NCI-H345 treated with DMSO at 0.1 percent for 48 hours (cell line): ENCODE measurements at regions not wholly inside any gene's neighbourhood (a gene's known extent, or its start where the extent isn't known, plus 50 kb on each side); places are given as distances from the start of the nearest gene placed in this dataset.
"Not testable (repeated sequence)": the region's sequence is repeated elsewhere in the genome, so short reads cannot be mapped to it uniquely, and the experiment has no call there.

Source experiments
- DNase-seq: peaks from one replicate; lab custom pipeline; 2025; ENCODE audit not compliant: unreplicated experiment; lab: John Stamatoyannopoulos, UW

DNA sequence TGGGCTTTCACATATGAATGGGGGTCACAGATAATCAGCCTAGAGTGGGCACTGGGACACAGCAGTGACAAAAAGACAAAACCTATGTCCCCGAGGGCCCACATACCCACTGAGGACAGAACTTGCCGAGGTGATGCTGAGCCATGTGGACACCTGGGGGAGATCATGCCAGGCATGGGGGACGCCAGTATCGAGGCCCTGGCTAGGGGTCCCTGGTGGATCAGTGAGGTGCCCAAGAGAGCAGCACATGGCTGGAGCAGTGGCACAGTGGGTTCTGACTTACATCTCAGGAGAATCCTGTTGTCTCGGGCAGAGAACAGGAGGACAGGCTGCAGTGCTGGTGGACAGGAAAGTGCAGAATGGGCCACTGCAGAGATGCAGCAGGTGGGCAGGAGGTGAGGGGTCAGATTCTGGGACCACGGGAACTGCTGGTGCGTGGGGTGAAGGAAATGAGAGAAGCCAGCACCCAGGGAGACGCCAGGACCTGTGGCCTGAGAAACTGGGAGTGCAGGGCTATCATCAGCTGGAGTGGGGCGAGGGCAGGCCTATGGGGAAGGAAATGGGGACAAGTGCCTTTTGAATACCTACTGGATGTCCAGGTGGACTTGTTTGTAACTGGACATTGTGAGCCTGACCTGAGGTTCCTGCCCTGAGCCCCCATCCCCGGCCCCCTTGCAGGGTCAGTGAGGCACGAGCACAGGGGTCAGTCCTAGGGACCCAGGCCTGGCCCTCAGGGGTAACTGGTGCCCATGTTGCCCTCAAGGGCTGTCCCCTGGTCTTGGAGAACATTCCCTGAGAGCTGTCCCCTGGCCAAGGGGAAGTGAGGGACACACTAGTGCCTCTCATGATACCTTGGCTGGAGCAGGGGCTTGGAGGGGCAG, 91.2 kb upstream of the RET start:
- DNase-seq = no peak

DNA sequence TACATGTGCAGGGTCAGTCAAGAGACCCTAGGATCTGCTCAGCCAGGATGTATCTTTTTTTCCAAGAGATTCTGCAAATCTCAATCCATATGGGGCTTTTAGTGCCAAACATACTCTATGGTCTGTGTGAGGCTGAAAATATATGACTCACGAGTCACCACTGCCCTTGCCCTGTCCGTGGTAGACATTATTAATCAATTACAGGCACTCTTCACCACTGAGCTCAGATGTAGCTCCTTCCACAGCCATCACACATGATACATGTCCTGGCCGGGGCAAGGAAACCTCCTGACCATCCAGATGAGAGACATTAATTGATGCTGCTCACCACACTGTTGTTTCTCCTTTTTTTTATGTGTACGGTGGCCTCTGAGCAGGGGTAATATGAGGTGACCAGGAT, 90.2 kb upstream of the RET start:
- no peak for DNase-seq

DNA sequence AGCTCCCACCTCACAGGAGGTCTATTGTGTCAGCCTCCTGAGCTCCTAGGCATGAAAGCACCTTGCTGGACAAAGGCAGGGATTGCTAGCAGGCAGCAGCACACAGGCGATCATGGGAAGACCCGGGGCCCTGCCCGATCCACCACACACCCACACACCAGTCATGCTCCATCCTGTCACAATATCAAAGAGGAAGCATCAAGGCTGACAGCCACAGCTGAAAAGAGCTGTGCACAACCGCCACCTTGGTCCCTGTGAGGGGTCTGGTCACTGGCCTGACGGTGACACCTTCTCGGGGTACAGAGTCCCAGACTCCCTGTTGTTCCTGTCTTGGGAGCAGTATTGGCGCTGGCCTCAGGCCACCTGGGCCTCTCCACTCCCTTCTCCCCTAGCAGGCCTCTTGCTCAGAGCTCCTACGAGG, 89.7 kb upstream of the RET start:
- no peak for DNase-seq

DNA sequence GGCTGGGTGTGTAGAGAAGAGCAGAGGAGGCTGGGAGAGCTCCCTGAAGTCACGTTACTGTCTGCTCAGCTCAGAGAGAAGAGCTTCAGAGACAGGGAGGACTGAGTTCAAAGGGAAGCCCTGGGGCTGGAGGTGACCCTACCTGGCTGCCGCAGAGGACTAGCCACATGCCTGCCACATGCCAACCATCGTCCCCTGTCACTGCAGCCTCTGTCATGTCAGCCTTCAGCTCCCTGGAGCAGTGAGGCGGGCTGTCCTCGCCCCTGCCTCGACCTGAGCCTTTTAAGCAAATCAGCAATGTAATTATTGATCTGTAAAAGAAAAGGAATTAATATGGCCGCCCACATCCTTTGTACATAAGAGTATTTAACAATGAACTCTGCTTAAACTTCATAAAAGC, 89.3 kb upstream of the RET start:
- DNase-seq = no peak

DNA sequence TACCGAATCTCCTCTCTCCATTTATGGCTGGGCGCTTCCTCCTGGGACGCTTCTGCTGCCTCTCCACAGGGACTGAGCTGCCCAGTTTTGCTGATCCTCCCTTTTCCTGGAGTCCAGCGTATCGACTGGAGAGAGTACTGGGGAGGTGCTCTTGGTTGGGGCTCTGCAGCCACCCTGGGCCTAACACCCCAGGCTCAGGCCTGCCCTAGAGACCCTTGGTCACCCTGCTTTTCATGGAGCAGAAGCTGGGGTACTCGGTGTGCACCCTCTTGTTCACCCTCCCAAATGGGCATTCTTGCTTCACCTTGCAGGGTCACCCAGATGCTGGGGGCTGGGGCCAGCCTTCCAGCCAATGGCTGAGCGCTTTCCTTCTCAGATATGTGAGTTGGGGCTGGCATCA, 88.8 kb upstream of the RET start:
- no peak for DNase-seq

DNA sequence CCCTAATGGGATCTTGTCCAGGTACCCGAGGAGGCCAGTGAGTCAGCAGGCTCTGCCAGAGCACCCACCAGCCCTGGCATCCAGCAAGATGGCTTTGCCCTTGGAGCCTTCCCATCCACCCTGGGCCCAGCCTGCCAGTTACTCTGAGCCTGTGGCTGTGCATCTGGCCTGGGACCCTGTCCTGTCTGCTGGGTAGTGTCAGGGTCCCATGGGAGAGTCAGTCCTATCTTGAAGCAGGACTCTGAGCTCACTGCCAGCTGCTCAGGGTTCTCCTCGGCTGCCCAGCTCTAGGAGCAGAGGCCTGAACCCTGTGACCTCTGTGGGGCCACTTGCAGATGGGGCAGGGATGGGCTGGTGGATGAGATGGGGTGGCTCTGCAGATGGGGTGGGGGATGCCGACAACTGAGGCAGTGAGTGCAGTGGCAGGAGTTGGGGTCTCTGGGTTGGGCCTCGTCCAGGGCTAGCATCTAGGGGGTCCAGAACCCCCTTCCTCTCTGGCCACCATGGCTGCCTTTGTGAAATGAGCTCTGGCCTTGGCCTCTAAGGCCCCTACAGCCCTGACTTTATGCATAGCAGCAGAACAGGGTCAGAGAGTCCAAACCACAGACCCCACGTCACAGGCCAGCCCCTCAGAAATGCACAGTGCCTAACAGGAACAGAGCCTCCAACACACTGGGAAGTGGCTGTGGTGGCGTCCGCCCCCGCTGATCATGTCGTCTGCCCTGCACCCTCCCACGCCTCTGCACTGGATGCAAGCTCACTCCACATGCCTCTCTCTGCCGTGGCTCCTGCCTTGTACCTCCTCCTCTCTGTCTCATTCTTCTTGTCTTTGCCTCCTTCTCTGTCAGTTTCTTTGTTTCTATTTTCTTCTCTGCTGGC, 88.1 kb upstream of the RET start:
- no peak for DNase-seq

DNA sequence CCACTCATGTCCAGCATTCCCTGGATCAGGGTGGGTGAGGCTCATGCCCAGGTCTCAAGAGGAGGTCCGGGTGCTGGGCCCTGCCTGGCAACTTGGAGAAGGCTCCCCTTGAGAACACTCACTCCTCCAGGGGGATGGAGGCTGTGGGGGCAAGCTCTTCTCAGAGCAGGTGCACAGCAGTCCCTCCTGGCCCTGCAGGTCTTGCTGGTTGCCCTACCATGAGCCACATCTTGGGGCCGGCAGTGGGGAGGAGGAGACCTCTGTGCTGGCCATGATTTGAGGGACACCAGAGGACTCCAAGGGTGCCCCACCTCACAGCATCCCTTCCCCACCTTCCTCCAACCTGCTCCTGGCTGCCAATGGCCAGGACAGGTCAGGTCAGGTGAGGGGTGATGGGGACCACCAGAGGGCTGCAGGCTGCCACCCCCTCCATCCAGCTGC, 87.4 kb upstream of the RET start:
- no peak for DNase-seq

DNA sequence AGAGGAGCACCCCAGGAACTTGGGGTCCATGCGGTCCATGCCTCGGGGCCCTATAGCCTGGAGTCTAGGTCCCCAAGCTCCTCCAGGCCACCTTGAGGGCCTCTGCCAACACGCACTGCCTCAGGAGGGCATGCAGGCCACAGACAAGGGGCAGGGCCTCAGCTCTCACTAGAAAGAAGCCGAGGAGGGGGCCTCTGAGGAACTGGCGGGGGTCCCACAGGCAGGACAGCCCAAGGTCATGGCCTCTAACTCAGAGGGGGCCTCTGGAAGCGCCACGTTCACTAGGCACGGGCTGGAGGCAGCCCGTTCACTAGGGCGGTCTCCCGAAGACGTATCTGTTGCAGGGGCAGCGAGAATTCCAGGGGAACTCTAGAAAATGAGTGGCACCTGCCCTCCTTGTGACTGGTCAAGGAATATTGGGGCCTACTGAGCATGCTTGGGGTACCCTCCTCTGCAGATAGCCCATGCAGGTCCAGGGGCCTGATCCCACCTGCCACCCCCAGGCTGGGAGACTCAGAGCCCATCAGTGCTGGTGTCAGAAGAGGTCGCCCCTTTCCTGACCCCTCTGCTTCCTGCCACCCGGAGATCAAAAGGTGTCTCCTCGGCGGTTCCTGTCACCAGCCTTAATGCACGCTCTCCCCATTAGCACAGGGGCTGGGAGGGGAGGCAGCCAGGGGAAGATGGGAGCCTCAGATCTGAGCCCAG, 86.7 kb upstream of the RET start:
- no peak for DNase-seq

DNA sequence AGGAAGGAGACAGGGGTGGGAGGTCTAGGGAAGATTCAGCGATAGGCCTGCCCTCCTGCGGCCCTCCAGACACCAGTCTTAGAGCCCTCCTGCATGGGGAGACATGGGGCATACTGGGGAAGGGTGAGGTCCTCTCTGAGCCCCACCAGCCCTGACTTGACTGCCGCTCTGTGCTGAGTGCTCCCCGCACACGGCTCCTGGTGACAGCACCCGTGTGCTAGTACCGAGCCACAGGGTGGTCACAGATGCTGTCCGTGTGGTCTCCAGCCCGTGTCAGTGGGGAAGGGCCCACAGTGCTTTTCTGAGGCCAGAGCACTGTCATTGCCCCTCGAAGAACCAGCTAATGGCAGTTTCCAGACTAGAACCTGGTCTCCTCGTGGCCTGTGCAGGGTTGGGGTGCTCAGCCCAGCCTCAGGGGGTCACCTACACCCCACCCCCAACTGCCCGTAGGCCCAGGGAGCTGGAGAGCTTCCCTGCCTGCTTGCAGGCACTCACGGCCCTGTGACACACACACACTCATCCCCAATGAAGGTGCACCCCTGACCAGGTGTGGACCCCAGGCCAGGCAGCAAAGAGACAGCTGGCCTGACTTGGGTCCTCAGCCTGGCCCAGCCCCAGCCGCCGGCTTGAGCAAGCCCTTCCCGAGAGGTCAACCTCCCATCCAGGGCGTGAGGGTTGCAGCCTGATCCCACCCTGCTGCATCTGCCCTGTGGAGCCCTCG, 86.0 kb upstream of the RET start:
- DNase-seq = no peak

DNA sequence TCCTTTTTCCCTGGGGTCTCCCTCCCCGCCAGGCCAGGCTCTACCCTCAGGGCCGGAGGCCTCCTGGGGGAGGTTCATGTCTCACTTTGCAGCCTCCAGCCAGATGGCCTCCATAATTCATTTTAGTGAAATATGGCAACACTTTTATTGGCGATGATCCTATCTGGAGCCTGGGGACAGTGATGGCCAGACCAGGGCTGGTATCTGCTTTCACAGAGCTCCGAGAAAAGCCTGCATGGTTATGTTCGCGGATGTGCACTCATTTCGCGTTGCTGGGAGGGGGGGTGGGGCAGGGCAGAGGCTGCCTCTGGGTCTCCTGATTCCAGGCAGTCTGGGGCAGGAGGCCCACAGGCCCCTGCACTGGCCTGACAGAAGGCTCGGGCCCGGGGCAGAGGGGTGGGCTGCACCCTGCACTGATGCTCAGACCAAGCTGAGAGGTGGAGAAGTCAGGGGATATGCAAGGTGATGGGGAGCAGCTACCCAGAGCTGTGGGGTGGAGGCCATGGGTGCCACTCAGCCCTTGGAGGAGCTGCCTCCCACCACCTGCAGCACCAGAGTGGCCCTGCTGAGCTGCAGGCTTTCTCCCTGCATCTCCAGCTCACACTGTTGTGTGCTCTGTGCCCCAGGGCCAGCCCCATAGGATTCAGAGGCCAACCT, 85.3 kb upstream of the RET start:
- no peak for DNase-seq

DNA sequence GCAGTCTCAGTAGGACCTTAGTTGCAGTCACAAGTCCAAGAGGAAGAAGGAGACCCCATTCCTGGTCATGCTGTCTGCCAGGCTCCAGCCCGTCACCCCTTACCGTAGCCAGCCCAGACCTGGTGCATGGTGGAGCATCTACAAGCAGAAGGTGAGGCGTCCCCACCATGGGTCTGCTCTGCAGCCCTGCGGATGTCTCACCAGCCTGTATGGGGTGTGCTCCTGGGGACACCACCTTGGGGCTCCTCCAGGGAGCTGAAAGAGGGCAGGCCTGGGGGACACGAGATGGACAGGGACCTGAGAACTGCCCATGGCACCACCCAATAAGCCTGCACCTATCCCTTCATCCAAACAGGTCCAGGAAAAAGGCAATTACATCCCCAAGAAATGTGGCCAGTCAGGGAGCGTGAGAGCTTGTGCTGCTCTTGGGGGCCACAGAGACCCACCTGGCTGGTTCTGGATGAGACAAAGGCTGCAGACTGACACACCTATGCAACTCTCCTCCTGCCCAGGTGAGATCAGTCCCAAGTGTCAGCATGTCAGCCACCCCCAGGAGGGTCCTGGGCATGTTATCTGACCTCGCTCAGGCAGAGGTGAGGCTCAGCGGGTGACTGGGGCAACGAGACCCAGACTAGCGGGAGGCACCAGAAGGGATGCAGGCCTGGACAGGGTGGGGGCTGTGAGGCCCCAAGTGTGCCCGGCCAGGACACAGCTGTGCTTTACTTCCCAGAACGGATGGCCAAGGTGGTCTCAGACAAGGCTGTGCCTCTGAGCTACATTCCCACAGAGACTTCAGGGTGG, 84.5 kb upstream of the RET start:
- DNase-seq = no peak

DNA sequence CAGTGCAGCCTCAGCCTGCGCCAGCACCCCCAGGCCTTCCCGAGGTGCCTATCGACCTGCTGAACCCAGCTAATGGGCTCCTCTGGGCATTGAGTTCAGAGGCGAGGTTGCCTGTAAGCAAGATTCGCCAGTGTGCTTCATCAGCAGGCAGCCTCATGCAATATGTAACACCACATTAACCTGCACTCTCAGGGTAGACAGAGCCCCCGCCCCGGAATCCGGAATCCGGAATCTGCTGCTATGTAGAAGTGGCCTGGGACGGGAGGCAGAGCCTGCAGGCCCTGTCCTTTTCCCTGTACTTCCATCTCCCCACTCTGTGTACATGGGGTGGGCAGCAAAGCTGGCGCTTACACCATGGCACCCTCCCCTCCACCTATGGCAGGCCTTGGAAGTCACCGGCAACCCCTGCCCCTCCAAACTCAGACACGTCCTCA, 83.9 kb upstream of the RET start:
- no peak for DNase-seq

DNA sequence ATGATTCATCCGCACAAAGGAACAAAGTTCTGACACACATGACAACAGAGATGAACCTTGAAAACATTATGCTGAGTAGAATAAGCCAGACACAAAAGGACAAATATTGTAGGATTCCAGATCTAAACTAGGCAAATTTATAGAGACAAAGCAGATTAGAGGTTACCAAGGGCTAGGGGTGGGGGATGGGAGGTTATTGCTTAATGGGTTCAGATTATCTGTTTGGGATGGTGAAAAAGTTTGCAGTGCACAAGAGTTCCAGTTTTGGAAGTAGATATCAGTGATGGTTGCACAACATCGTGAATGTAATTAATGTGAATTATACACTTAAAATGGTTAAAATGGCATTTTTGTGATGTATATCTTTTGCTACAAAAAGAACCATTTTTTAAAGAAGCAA, 82.0 kb upstream of the RET start:
- DNase-seq = not testable (repeated sequence)

DNA sequence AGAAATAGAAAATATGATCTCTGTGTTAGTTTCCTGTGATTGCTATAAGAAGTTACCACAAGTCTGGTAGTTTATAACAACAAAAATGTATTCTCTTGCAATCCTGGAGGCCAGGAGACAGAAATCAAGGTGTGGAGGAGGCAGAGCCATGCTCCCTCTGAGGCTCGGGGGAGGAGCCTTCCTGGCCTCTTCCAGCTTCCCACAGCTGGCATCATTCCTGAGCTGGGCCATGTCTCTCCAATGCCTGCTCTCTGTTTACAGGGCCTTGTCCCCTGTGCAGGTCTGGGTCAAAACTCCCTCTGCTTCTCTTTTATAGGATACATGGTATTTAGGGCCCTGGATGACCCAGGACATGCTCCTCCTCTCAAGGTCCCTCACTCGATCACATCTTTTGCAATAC, 81.3 kb upstream of the RET start:
- DNase-seq = no peak

DNA sequence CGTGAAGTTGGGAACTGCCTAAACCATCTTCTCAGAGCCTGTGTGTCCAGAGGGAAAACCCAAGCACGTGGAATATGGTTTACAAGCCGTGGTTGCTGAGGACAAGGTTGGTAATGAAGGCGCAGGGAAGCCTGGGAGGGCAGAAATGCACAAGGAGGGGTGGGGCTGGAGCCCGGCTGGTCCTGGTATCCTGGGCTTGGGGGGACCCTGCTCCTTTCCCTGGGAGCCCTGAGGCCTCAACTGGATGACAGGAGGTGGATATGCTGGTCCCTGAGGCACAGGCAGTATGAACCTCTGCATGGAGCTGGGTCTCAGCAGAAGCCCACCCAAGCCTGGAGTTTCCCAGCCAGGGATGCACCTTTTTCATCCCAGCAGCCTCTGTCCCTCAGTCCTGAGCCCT, 80.3 kb upstream of the RET start:
- DNase-seq = no peak

DNA sequence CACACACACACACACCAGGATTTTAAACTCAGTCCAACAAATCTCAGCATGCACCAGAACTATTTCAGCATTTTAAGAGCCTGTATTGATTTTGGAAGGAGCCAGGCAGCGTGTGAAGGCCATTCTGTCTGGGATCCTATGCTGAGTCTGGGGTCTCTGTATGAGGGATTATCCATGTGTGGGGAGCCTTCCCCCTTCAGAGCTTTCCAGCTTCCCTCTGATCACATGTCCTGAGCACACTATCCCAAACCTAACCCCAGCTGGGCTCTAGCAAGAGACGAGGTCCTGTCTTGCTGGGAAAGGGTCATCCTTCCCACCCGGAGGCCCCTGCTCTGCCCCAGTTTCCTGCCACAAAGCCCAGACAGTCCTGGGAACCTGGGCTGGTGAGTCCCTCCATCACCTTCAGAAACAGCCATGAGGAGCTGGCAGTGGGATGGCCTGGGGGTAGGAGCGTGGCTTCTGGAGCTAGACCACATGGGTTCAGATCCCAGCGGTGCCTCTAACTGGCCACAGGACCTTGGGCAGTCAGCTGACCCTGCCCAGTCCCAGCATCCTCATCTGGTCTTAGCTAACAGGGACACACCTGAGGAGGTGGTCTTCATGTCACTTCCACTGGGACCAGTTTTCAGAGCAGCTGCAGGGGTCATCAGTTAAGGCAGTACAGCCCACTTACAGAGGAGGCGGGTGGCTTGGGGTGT, 79.6 kb upstream of the RET start:
- DNase-seq = no peak

DNA sequence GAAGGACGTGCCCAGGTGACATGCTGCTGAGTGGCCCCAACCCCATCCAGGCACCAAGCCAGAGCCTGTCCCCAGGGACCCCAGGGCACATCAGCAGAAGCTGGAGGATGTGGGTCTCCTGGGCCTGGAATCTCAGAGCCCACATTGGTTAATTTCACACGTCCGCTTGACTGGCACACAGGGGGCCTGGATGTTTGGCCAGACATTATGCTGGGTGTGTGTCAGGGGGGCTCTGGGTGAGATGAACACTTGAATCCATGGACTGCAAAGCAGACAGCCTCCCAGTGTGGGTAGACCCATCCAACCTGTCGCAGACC, 79.1 kb upstream of the RET start:
- DNase-seq = no peak

DNA sequence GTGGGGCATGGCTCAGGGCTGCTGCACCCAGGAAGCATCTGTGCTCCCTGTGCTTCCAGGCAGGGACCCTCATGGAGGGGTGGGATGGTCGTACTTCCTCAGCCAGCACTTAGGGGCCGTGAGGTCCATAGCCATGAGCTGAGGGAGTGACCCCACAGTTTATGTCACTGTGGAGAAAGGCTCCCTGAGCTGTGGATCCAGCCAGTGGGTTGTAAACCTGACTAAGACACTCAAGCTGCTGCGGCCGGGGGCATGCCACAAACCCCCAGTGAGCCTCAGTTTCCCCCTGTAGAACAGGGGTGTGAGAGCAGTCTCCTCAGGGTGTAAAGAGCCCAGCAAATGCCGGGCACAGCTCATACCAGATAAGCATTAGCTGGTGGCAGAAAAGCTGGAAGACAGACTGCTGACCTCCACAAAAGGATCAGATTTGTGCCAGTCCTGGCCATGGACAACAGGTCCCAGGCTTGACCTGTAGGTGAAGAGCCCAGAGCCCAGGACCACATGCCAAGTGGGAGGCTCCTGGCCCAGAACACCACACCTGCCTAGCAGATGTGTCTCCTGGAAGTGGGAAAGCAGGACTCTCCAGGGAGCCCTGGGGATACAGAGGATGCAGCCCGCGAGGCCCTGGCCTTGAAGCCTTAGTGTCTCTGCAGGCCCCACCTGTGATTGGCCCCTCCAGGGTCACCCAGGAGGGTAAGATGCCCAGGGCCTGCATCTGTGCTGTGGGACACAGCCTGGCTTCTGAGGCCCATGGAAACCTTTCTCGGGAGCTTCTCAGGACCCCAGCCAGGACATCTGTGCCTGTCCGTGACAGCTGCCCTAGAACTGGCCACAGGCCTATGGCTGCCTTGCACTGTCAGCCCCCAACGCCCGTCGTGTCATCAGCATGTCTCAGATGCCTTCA, 78.1 kb upstream of the RET start:
- DNase-seq = no peak
